Adrenal gland (tissue), 9 donors: ENCODE measurements at regions not wholly inside any gene's neighbourhood (a gene's known extent, or its start where the extent isn't known, plus 50 kb on each side); places are given as distances from the start of the nearest gene placed in this dataset.

Source experiments
- DNase-seq, 7 donors: peaks; one replicate each; pipeline ENCODE4 v3.0.0-alpha.2; 2019 to 2020
- H3K27ac ChIP-seq, 5 donors: fragments of 200-600 bp; sonication (generic) in 4 of 5; 1 replicate in 3 of 5; 2 replicates in 2 of 5; pipeline versions ENCODE4 v1.5.1 to v1.8.0; 2016 to 2020; ENCODE audit warnings: mild to moderate bottlenecking in 1 of 5
- H3K27me3 ChIP-seq: fragments of 200-600 bp; 2 replicates; pipeline ENCODE4 v1.8.0; 2021
- H3K36me3 ChIP-seq, 2 donors: fragments of 200-600 bp; replicated peaks in 1 of 2; 1 replicate in 1 of 2; 2 replicates in 1 of 2; pipeline versions ENCODE4 v1.5.1 to v1.8.0; 2018 to 2022
- H3K4me1 ChIP-seq, 2 donors: fragments of 200-600 bp; replicated peaks in 1 of 2; 1 replicate in 1 of 2; 2 replicates in 1 of 2; pipeline versions ENCODE4 v1.5.1 to v1.8.0; 2018 to 2021
- H3K4me3 ChIP-seq, 4 donors: fragments of 200-600 bp; sonication (generic) in 3 of 4; one replicate each; pipeline ENCODE4 v1.5.1; 2016 to 2018
- H3K9me3 ChIP-seq, 3 donors: fragments of 200-600 bp; sonication (generic) in 1 of 3; replicated peaks in 1 of 3; 1 replicate in 2 of 3; 2 replicates in 1 of 3; pipeline versions ENCODE4 v1.5.1 to v1.8.0; 2016 to 2021
- POLR2A ChIP-seq, 2 donors: fragments of 450-650 bp; IDR thresholded peaks; one replicate each; pipeline ENCODE4 v1.6.1; 2017; ENCODE audit warnings: antibody characterized with exemption in 2 of 2, mild to moderate bottlenecking in 2 of 2, moderate library complexity in 1 of 2
- WGBS, 4 donors: extraction: QIAGEN DNeasy Blood & Tissue Kit in 2 of 4; methylation state at CpG; one replicate each; pipeline versions ENCODE4 v1.1.5 to v1.1.7; 2013 to 2017; 5-methylcytosine and 5-hydroxymethylcytosine counted together
- intact Hi-C, 2 donors: fragments of 100-400 bp; cut with DNase I; formaldehyde crosslinking; loops; one replicate each; pipeline versions ENCODE4 v1.14.1 to v1.15.0; 2022 to 2023
- TF ChIP-seq, protein P1 (sequence below), 6 experiments: fragments of 450-650 bp in 4 of 6; fragments of 200-600 bp in 2 of 6; sonication (generic) in 1 of 6; IDR thresholded peaks; 1 replicate in 5 of 6; 2 replicates in 1 of 6; pipeline versions ENCODE4 v1.5.1 to v1.8.0; 2016 to 2021; ENCODE audit warnings: antibody characterized with exemption in 6 of 6, mild to moderate bottlenecking in 2 of 6, moderate library complexity in 1 of 6
- donor health status: healthy with polysubstance abuse.
- donor health status: Bipolar disorder and iron deficiency.
- donor health status: DM: yes; HTN: yes; CAD: no.
- donor health status: DM: no; HTN: no; CAD: no.
- donor health status: DM: no; HTN: no; CAD: no.

DNA sequence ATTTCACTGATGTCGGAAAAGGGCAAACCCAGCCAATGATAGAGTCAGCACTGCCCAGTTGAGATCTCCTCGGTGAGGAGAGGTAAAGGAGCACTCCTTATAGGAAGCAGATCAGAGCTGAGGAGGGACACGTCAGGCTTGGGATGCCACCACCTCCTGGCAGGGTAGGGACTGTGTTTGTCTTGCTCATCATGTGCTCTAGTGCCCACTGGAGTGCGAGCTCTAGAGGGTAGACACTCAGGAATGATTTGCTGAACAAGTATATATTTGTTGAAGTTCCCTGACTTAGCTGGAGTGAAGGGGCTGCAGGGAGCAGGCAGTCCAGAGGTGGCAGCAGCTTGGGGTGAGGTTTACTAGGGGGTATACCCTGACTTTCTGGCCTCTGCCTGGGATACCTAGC is 146.5 kb downstream of the NOC3L start:
- no peak for DNase-seq
- H3K27me3 ChIP-seq, result no peaks in the 10 kb centered on the region
- no peak overlapping the region for H3K4me3 ChIP-seq
- intact Hi-C loops, result no loop called here
- no peak overlapping the region for H3K27ac ChIP-seq
- H3K4me1 ChIP-seq, result peaks cover 0 to 4% of the 10 kb centered on the region in 2 donors
- WGBS, 4 donors, result 87 to 97% (median 89%) methylated on average over 4 of the region's 4 CpGs
- no peaks in the 10 kb centered on the region for H3K36me3 ChIP-seq
- TF ChIP-seq POLR2A (IDR thresholded peaks at IDR 0.05), result no peak
- TF ChIP-seq, protein P1, sequence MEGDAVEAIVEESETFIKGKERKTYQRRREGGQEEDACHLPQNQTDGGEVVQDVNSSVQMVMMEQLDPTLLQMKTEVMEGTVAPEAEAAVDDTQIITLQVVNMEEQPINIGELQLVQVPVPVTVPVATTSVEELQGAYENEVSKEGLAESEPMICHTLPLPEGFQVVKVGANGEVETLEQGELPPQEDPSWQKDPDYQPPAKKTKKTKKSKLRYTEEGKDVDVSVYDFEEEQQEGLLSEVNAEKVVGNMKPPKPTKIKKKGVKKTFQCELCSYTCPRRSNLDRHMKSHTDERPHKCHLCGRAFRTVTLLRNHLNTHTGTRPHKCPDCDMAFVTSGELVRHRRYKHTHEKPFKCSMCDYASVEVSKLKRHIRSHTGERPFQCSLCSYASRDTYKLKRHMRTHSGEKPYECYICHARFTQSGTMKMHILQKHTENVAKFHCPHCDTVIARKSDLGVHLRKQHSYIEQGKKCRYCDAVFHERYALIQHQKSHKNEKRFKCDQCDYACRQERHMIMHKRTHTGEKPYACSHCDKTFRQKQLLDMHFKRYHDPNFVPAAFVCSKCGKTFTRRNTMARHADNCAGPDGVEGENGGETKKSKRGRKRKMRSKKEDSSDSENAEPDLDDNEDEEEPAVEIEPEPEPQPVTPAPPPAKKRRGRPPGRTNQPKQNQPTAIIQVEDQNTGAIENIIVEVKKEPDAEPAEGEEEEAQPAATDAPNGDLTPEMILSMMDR (IDR thresholded peaks at IDR 0.05), result no peak
- no peaks in the 10 kb centered on the region for H3K9me3 ChIP-seq

DNA sequence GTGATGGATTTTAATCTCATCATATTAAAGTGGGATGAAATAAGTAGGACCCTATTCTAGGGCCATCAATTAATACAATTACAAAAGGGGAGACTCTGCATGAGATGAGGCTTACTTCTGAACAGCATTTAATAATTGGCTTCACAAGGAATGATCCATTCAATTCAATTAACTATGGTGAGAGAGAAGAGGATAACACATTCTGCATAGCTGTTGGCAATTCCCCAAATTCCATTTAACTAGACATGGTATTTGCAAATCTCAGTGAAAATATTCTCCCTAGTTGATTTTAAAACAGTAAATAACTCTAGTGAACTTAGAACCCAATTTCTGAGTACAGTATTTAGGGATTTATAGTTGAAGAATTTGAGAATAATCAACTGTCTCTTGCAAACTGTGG is 145.3 kb downstream of the NOC3L start:
- no peaks in the 10 kb centered on the region for H3K27me3 ChIP-seq
- H3K4me3 ChIP-seq, result no peak overlapping the region
- no peaks in the 10 kb centered on the region for H3K9me3 ChIP-seq
- H3K4me1 ChIP-seq, result peaks cover 0 to 3% of the 10 kb centered on the region in 2 donors
- no peak for TF ChIP-seq POLR2A (IDR thresholded peaks at IDR 0.05)
- TF ChIP-seq, protein P1 (IDR thresholded peaks at IDR 0.05), result no peak
- H3K27ac ChIP-seq, result no peak overlapping the region
- no peaks in the 10 kb centered on the region for H3K36me3 ChIP-seq
- no peak for DNase-seq
- intact Hi-C loops, result no loop called here

DNA sequence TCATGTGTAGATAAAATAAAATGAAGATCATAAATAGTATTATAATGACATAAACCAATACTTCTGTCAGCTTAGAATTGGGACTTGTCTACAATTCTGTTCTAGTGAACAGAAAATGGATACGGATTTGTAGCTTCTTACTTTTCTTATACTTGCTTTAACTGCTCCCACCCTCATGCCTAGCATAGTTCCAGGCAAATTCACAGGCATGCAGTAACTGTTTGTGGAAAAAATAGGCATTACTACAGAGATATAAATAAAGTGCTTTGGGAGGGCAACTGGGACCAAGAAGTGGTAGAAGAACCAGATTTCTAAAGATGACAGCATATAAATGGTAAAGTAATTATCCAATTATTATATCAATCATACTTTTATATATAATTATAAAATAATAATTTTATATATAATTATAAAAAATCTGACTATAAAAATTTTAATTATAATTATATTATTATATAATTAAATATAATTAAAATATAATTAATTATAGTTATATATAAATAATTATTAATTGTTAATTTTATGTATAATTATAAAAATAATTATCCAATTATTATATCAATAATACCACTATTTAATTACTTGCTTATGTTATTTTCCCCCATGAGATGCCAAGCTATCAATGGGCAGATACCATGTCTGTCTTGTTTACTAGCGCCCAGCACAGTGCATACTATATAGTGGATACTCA is 144.1 kb downstream of the NOC3L start:
- no peaks in the 10 kb centered on the region for H3K9me3 ChIP-seq
- intact Hi-C loops, result no loop called here
- H3K36me3 ChIP-seq, result no peaks in the 10 kb centered on the region
- H3K4me3 ChIP-seq, result no peak overlapping the region
- H3K4me1 ChIP-seq, result no peaks in the 10 kb centered on the region
- H3K27ac ChIP-seq, result no peak overlapping the region
- WGBS, 4 donors, result 88 to 95% (median 94%) methylated on average over 2 of the region's 2 CpGs
- H3K27me3 ChIP-seq, result no peaks in the 10 kb centered on the region
- no peak for TF ChIP-seq POLR2A (IDR thresholded peaks at IDR 0.05)
- TF ChIP-seq, protein P1 (IDR thresholded peaks at IDR 0.05), result no peak
- DNase-seq, result no peak

DNA sequence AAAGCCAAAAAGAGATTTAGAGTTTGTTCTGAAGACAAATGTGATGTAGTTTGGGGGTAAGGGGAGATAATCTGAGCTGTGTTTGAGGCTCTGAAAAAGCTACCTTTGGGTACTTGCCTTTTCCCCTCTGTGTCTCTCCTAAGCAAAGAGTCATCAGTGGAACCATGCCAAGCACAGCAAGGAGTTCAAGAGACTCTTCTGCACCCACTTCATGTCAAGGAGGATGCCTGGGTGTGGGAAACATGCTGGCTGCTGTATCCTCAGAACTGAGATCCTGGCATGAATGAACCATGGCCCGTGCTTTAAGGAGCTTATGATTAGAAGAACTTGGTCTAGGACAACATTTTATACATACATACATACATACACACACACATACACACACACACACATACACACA is 142.9 kb downstream of the NOC3L start:
- DNase-seq, result no peak
- no peaks in the 10 kb centered on the region for H3K27me3 ChIP-seq
- TF ChIP-seq POLR2A (IDR thresholded peaks at IDR 0.05), result no peak
- TF ChIP-seq, protein P1 (IDR thresholded peaks at IDR 0.05), result no peak
- H3K4me1 ChIP-seq, result no peaks in the 10 kb centered on the region
- H3K27ac ChIP-seq, result no peak overlapping the region
- H3K4me3 ChIP-seq, result no peak overlapping the region
- WGBS, 4 donors, result 96 to 100% (median 100%) methylated on average over 1 of the region's 1 CpG
- no peaks in the 10 kb centered on the region for H3K9me3 ChIP-seq
- no peaks in the 10 kb centered on the region for H3K36me3 ChIP-seq
- intact Hi-C loops, result no loop called here
